ENCODE measurements at regions not wholly inside any gene's neighbourhood (a gene's known extent, or its start where the extent isn't known, plus 50 kb on each side); places are given as distances from the start of the nearest gene placed in this dataset.
A peak's percentile ranks its signal among the peaks of the same experiment; 100 is the strongest.
"Not testable (repeated sequence)": the region's sequence is repeated elsewhere in the genome, so short reads cannot be mapped to it uniquely, and the experiment has no call there.

- in situ Hi-C loops (cut with MboI; ENCODE audit: low pct_unique_long_range_greater_than_20kb, low sequenced_read_pairs), result no loop called here
- no peak for DNase-seq
These were observed 306.5 kb downstream of the KCTD12 start for GRCh38 chr13:76579701-76580100.

- peak; percentile 2 for DNase-seq
- in situ Hi-C loops (cut with MboI; ENCODE audit: low pct_unique_long_range_greater_than_20kb, low sequenced_read_pairs), result not testable (repeated sequence)
These were observed 310.6 kb downstream of the KCTD12 start for GRCh38 chr13:76575634-76576033.

GRCh38 chr13:76570510-76570971 lies 315.7 kb downstream of the KCTD12 start:
- no peak for DNase-seq
- in situ Hi-C loops (cut with MboI; ENCODE audit: low pct_unique_long_range_greater_than_20kb, low sequenced_read_pairs), result no loop called here

GRCh38 chr13:76556627-76557026 lies 329.6 kb downstream of the KCTD12 start:
- in situ Hi-C loops (cut with MboI; ENCODE audit: low pct_unique_long_range_greater_than_20kb, low sequenced_read_pairs), result no loop called here

GRCh38 chr13:76552807-76553206 lies 333.4 kb downstream of the KCTD12 start:
- in situ Hi-C loops (cut with MboI; ENCODE audit: low pct_unique_long_range_greater_than_20kb, low sequenced_read_pairs), result no loop called here
- no peak for DNase-seq

More at GRCh38 chr13:76556627-76557026, 329.6 kb downstream of the KCTD12 start:
- no peak for DNase-seq

- in situ Hi-C loops (cut with MboI; ENCODE audit: low pct_unique_long_range_greater_than_20kb, low sequenced_read_pairs), result no loop called here
- DNase-seq, result no peak
These were observed 334.0 kb downstream of the KCTD12 start for GRCh38 chr13:76552041-76552772.

GRCh38 chr13:76542176-76542575 lies 344.0 kb downstream of the KCTD12 start:
- no peak for DNase-seq
- in situ Hi-C loops (cut with MboI; ENCODE audit: low pct_unique_long_range_greater_than_20kb, low sequenced_read_pairs), result no loop called here

- in situ Hi-C loops (cut with MboI; ENCODE audit: low pct_unique_long_range_greater_than_20kb, low sequenced_read_pairs), result no loop called here
- DNase-seq, result no peak
These were observed 348.2 kb downstream of the KCTD12 start for GRCh38 chr13:76538004-76538403.

GRCh38 chr13:76533251-76533650 lies 353.0 kb downstream of the KCTD12 start:
- DNase-seq, result no peak
- in situ Hi-C loops (cut with MboI; ENCODE audit: low pct_unique_long_range_greater_than_20kb, low sequenced_read_pairs), result no loop called here

- in situ Hi-C loops (cut with MboI; ENCODE audit: low pct_unique_long_range_greater_than_20kb, low sequenced_read_pairs), result no loop called here
- DNase-seq, result no peak
These were observed 359.2 kb downstream of the KCTD12 start for GRCh38 chr13:76527041-76527440.

- no peak for DNase-seq
These were observed 362.4 kb downstream of the KCTD12 start for GRCh38 chr13:76523740-76524340.

GRCh38 chr13:76522083-76522755 lies 364.0 kb downstream of the KCTD12 start:
- in situ Hi-C loops (cut with MboI; ENCODE audit: low pct_unique_long_range_greater_than_20kb, low sequenced_read_pairs), result no loop called here
- peak; percentile 36 for DNase-seq

More at GRCh38 chr13:76523740-76524340, 362.4 kb downstream of the KCTD12 start:
- in situ Hi-C loops (cut with MboI; ENCODE audit: low pct_unique_long_range_greater_than_20kb, low sequenced_read_pairs), result no loop called here

- no peak for DNase-seq
These were observed 366.5 kb downstream of the KCTD12 start for GRCh38 chr13:76519685-76520084.

GRCh38 chr13:76516586-76516985 lies 369.6 kb downstream of the KCTD12 start:
- DNase-seq, result no peak

More at GRCh38 chr13:76519685-76520084, 366.5 kb downstream of the KCTD12 start:
- in situ Hi-C loops (cut with MboI; ENCODE audit: low pct_unique_long_range_greater_than_20kb, low sequenced_read_pairs), result no loop called here

GRCh38 chr13:76516013-76516412 lies 370.2 kb downstream of the KCTD12 start:
- no peak for DNase-seq
- in situ Hi-C loops (cut with MboI; ENCODE audit: low pct_unique_long_range_greater_than_20kb, low sequenced_read_pairs), result no loop called here

More at GRCh38 chr13:76516586-76516985, 369.6 kb downstream of the KCTD12 start:
- in situ Hi-C loops (cut with MboI; ENCODE audit: low pct_unique_long_range_greater_than_20kb, low sequenced_read_pairs), result no loop called here

- in situ Hi-C loops (cut with MboI; ENCODE audit: low pct_unique_long_range_greater_than_20kb, low sequenced_read_pairs), result no loop called here
- DNase-seq, result no peak
These were observed 373.5 kb downstream of the KCTD12 start for GRCh38 chr13:76512721-76513145.

GRCh38 chr13:76505437-76505836 lies 380.8 kb downstream of the KCTD12 start:
- in situ Hi-C loops (cut with MboI; ENCODE audit: low pct_unique_long_range_greater_than_20kb, low sequenced_read_pairs), result no loop called here
- no peak for DNase-seq

- in situ Hi-C loops (cut with MboI; ENCODE audit: low pct_unique_long_range_greater_than_20kb, low sequenced_read_pairs), result no loop called here
- DNase-seq, result no peak
These were observed 382.4 kb downstream of the KCTD12 start for GRCh38 chr13:76503766-76504165.

- in situ Hi-C loops (cut with MboI; ENCODE audit: low pct_unique_long_range_greater_than_20kb, low sequenced_read_pairs), result no loop called here
- DNase-seq, result no peak
These were observed 382.9 kb downstream of the KCTD12 start for GRCh38 chr13:76503291-76503690.

GRCh38 chr13:76500894-76501293 lies 385.3 kb downstream of the KCTD12 start:
- DNase-seq, result no peak
- in situ Hi-C loops (cut with MboI; ENCODE audit: low pct_unique_long_range_greater_than_20kb, low sequenced_read_pairs), result no loop called here
